Stomach (tissue), 4 donors: ENCODE measurements at regions not wholly inside any gene's neighbourhood (a gene's known extent, or its start where the extent isn't known, plus 50 kb on each side); places are given as distances from the start of the nearest gene placed in this dataset.

ENCODE experiments used
- EP300 ChIP-seq: sonication (generic); formaldehyde crosslinking; IDR thresholded peaks from one replicate; pipeline ENCODE4 v1.6.1; 2017; ENCODE audit warnings: antibody characterized with exemption
- POLR2A ChIP-seq, 4 donors: fragments of 450-650 bp; IDR thresholded peaks; one replicate each; pipeline ENCODE4 v1.6.1; 2016; ENCODE audit warnings: antibody characterized with exemption in 4 of 4, control low read depth in 2 of 4, mild to moderate bottlenecking in 1 of 4, moderate library complexity in 1 of 4
- POLR2AphosphoS5 ChIP-seq, 3 donors: sonication (generic); formaldehyde crosslinking; IDR thresholded peaks; one replicate each; pipeline ENCODE4 v1.6.1; 2016; ENCODE audit warnings: antibody characterized with exemption in 3 of 3
- TF ChIP-seq, protein P1 (sequence below), 7 experiments: fragments of 450-650 bp in 4 of 7; fragments of 200-600 bp in 3 of 7; sonication (generic) in 3 of 7; IDR thresholded peaks; one replicate each; pipeline ENCODE4 v1.5.1; 2016 to 2019; ENCODE audit warnings: antibody characterized with exemption in 7 of 7, control low read depth in 2 of 7, mild to moderate bottlenecking in 1 of 7

DNA sequence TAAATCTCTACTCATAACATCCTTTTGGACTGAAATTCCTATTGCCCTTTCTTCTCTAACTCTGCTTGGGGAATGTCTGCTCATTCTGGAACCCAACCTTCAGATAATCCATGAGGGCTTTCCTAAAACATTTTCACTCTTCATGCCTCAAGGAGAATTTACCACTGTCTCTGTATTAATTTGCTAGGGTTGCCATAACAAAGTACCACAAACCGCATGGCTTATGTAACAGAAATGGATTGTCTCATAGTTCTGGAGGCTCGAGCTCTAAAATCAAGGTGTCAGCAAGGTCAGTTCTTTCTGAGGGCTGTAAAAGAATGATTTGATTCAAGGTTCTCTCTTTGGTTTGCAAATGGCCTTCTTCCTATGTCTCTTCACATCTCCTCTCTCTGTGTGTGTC lies 209.7 kb downstream of the LACC1 start:
- TF ChIP-seq, protein P1, sequence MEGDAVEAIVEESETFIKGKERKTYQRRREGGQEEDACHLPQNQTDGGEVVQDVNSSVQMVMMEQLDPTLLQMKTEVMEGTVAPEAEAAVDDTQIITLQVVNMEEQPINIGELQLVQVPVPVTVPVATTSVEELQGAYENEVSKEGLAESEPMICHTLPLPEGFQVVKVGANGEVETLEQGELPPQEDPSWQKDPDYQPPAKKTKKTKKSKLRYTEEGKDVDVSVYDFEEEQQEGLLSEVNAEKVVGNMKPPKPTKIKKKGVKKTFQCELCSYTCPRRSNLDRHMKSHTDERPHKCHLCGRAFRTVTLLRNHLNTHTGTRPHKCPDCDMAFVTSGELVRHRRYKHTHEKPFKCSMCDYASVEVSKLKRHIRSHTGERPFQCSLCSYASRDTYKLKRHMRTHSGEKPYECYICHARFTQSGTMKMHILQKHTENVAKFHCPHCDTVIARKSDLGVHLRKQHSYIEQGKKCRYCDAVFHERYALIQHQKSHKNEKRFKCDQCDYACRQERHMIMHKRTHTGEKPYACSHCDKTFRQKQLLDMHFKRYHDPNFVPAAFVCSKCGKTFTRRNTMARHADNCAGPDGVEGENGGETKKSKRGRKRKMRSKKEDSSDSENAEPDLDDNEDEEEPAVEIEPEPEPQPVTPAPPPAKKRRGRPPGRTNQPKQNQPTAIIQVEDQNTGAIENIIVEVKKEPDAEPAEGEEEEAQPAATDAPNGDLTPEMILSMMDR (IDR thresholded peaks at IDR 0.05) = no peak
- no peak for TF ChIP-seq POLR2AphosphoS5 (IDR thresholded peaks at IDR 0.05)
- no peak for TF ChIP-seq POLR2A (IDR thresholded peaks at IDR 0.05)
- no peak for TF ChIP-seq EP300
